GM10248 (cell line): ENCODE measurements at regions not wholly inside any gene's neighbourhood (a gene's known extent, or its start where the extent isn't known, plus 50 kb on each side); places are given as distances from the start of the nearest gene placed in this dataset.

Source experiments
- CTCF ChIA-PET: fragments of 300-600 bp; sonication (Branson Sonifier 250); formaldehyde crosslinking; extraction: SDS; loops from one replicate; lab custom pipeline; 2021; ENCODE audit warnings: antibody characterized with exemption; lab: Yijun Ruan, JAX
- POLR2A ChIA-PET: fragments of 350-650 bp; sonication (Branson Sonifier 250); formaldehyde crosslinking; extraction: SDS; loops from one replicate; lab custom pipeline; 2020; ENCODE audit warnings: antibody characterized with exemption; lab: Yijun Ruan, JAX
- DNase-seq: peaks from one replicate; pipeline ENCODE4 v3.0.0; 2012; ENCODE audit errors: extremely low spot score
- CTCF ChIP-seq: IDR thresholded peaks from 2 replicates; pipeline ENCODE4 v1.5.1; 2012; ENCODE audit warnings: mild to moderate bottlenecking, low read depth; ENCODE audit errors: extremely low read depth, missing control alignments, control extremely low read depth

GRCh38 chr5:3025392-3025791 lies 273.9 kb upstream of the IRX2 start:
- CTCF ChIA-PET = no interaction called here
- no peak for DNase-seq
- TF ChIP-seq CTCF = no peak
- POLR2A ChIA-PET = no interaction called here

- POLR2A ChIA-PET = no interaction called here
- CTCF ChIA-PET = no interaction called here
- TF ChIP-seq CTCF = no peak
- DNase-seq = no peak
Measured at GRCh38 chr5:3024976-3025375, 273.5 kb upstream of the IRX2 start.

GRCh38 chr5:3024554-3024953 lies 273.1 kb upstream of the IRX2 start:
- ChIA-PET CTCF (no interaction called here), POLR2A (no interaction called here)
- no peak for TF ChIP-seq CTCF
- DNase-seq = no peak

GRCh38 chr5:3024126-3024525 lies 272.6 kb upstream of the IRX2 start:
- ChIA-PET POLR2A (no interaction called here), CTCF (no interaction called here)
- TF ChIP-seq CTCF = no peak
- no peak for DNase-seq

- CTCF ChIA-PET = no interaction called here
- POLR2A ChIA-PET = no interaction called here
- no peak for TF ChIP-seq CTCF
- no peak for DNase-seq
Measured at GRCh38 chr5:3023656-3024055, 272.2 kb upstream of the IRX2 start.

- CTCF ChIA-PET = no interaction called here
- no peak for TF ChIP-seq CTCF
- DNase-seq = no peak
- POLR2A ChIA-PET = no interaction called here
Measured at GRCh38 chr5:3022665-3023064, 271.2 kb upstream of the IRX2 start.

- POLR2A ChIA-PET = no interaction called here
- TF ChIP-seq CTCF = no peak
- CTCF ChIA-PET = no interaction called here
- DNase-seq = no peak
Measured at GRCh38 chr5:3020426-3020825, 268.9 kb upstream of the IRX2 start.
